K562 (cell line): ENCODE measurements at regions not wholly inside any gene's neighbourhood (a gene's known extent, or its start where the extent isn't known, plus 50 kb on each side); places are given as distances from the start of the nearest gene placed in this dataset.

ENCODE experiments used
- TF ChIP-seq, protein P1 (sequence below): sonication (generic); formaldehyde crosslinking; IDR thresholded peaks from 2 replicates; pipeline ENCODE4 v1.8.0; 2022; ENCODE audit warnings: missing genetic modification reagents, mild to moderate bottlenecking, moderate library complexity, borderline replicate concordance

DNA sequence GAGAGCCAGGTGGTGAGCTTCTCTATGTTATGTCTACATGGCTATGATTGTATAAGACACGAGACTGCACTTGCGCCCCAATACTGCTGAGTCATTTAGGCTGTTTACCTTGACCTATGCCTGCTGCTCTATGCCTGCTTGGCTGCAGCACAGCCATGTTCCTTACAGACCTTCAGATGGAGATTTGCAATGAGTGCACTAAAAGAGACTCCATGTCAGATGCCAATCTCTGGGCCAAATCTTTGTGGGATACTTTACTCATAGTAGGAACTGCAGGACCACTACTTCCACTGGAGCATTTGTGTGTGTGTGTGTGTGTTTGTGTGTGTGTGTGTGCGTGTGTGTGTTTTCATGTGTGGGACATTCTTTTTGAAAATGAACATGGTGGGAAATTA, 50.0 kb upstream of the KMT2E start (continued):
- TF ChIP-seq, protein P1, sequence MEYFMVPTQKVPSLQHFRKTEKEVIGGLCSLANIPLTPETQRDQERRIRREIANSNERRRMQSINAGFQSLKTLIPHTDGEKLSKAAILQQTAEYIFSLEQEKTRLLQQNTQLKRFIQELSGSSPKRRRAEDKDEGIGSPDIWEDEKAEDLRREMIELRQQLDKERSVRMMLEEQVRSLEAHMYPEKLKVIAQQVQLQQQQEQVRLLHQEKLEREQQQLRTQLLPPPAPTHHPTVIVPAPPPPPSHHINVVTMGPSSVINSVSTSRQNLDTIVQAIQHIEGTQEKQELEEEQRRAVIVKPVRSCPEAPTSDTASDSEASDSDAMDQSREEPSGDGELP (CRISPR knock-in tag): no peak
